H1 (cell line): ENCODE measurements at regions not wholly inside any gene's neighbourhood (a gene's known extent, or its start where the extent isn't known, plus 50 kb on each side); places are given as distances from the start of the nearest gene placed in this dataset.

Experiments
- CTCF ChIA-PET: fragments of 300-600 bp; sonication (Branson Sonifier 250); formaldehyde crosslinking; loops from one replicate; lab custom pipeline; 2021; ENCODE audit not compliant: partially characterized antibody; lab: Charles Lee
- POLR2A ChIA-PET: fragments of 300-600 bp; sonication (Branson Sonifier 250); formaldehyde crosslinking; loops from one replicate; lab custom pipeline; 2021; ENCODE audit warnings: inconsistent platforms; ENCODE audit not compliant: partially characterized antibody; lab: Charles Lee
- DNase-seq, 2 experiments: peaks; one replicate each; pipeline versions ENCODE4 v3.0.0 to v3.0.0-alpha.2; 2010 to 2022; ENCODE audit warnings: low spot score in 2 of 2, low read depth in 1 of 2, mixed read lengths in 1 of 2
- FAIRE-seq: peaks from 2 replicates; lab custom pipeline; 2011; peaks lifted over from hg19 to GRCh38; lab: Jason Lieb, UNC
- H2AFZ ChIP-seq: 2 replicates; pipeline ENCODE4 v1.8.1; 2012; ENCODE audit warnings: low read length, inconsistent platforms
- H2AK5ac ChIP-seq: 2 replicates; pipeline ENCODE4 v1.6.1; 2013; ENCODE audit warnings: low read depth, low read length
- H2BK120ac ChIP-seq: replicated peaks from 2 replicates; pipeline ENCODE3; 2013; ENCODE audit warnings: low read depth, low read length, inconsistent platforms
- H2BK12ac ChIP-seq: 2 replicates; pipeline ENCODE4 v1.6.1; 2013; ENCODE audit warnings: low read depth, low read length
- H2BK15ac ChIP-seq: 2 replicates; pipeline ENCODE4 v1.6.1; 2013; ENCODE audit warnings: low read length
- H2BK20ac ChIP-seq: 2 replicates; pipeline ENCODE4 v1.6.1; 2013; ENCODE audit warnings: low read length
- H2BK5ac ChIP-seq: 2 replicates; pipeline ENCODE4 v1.6.1; 2013; ENCODE audit warnings: low read depth, low read length
- H3K14ac ChIP-seq: 2 replicates; pipeline ENCODE4 v1.6.1; 2013; ENCODE audit warnings: inconsistent platforms; ENCODE audit not compliant: insufficient read length
- H3K18ac ChIP-seq: 2 replicates; pipeline ENCODE4 v1.6.1; 2013; ENCODE audit warnings: low read length; ENCODE audit errors: extremely low read depth
- H3K23ac ChIP-seq: 2 replicates; pipeline ENCODE4 v1.6.1; 2013; ENCODE audit warnings: inconsistent platforms; ENCODE audit not compliant: insufficient read length
- H3K23me2 ChIP-seq: 2 replicates; pipeline ENCODE4 v1.6.1; 2013; ENCODE audit warnings: low read depth, low read length
- H3K27ac ChIP-seq: 2 replicates; pipeline ENCODE4 v1.6.1; 2011; ENCODE audit warnings: low read depth, low read length, inconsistent platforms
- H3K27me3 ChIP-seq, 4 experiments: replicated peaks in 1 of 4; 1 replicate in 1 of 4; 2 replicates in 3 of 4; pipeline versions ENCODE4 v1.6.1 to v1.8.1; 2011 to 2013; ENCODE audit warnings: low read length in 3 of 4, mild to moderate bottlenecking in 3 of 4, inconsistent platforms in 2 of 4, mixed read lengths in 2 of 4, moderate library complexity in 1 of 4; ENCODE audit not compliant: control insufficient read depth in 3 of 4, insufficient read depth in 3 of 4; ENCODE audit errors: extremely low read depth in 1 of 4
- H3K36me3 ChIP-seq, 4 experiments: 2 replicates each; pipeline versions ENCODE4 v1.6.1 to v1.8.1; 2011 to 2013; ENCODE audit warnings: mild to moderate bottlenecking in 4 of 4, low read length in 3 of 4, moderate library complexity in 2 of 4, control low read depth in 1 of 4, inconsistent platforms in 1 of 4; ENCODE audit not compliant: insufficient read depth in 4 of 4, control insufficient read depth in 2 of 4
- H3K4ac ChIP-seq: replicated peaks from 2 replicates; pipeline ENCODE3; 2013; ENCODE audit warnings: low read length, low read depth, mixed read lengths, inconsistent platforms; ENCODE audit not compliant: insufficient read length
- H3K4me1 ChIP-seq, 4 experiments: replicated peaks in 1 of 4; 1 replicate in 1 of 4; 2 replicates in 3 of 4; pipeline versions ENCODE4 v1.6.1 to v1.8.1; 2011 to 2013; ENCODE audit warnings: low read length in 3 of 4, inconsistent platforms in 2 of 4, mixed read lengths in 1 of 4; ENCODE audit not compliant: insufficient read depth in 4 of 4, control insufficient read depth in 3 of 4
- H3K4me2 ChIP-seq, 2 experiments: 2 replicates each; pipeline versions ENCODE4 v1.6.1 to v1.8.1; 2011 to 2013; ENCODE audit warnings: low read depth in 2 of 2, low read length in 2 of 2, control low read depth in 1 of 2, inconsistent platforms in 1 of 2, mild to moderate bottlenecking in 1 of 2; ENCODE audit not compliant: insufficient read depth in 1 of 2
- H3K4me3 ChIP-seq, 4 experiments: fragments of 200-600, 300-600 bp in 1 of 4; sonication (generic), shearing (Covaris generic), sonication (Bioruptor Twin) in 1 of 4; 2 replicates each; pipeline versions ENCODE4 v1.5.1 to v1.8.1; 2011 to 2016; ENCODE audit warnings: low read length in 4 of 4, low read depth in 3 of 4, control low read depth in 2 of 4, inconsistent platforms in 2 of 4, mild to moderate bottlenecking in 2 of 4, mixed read lengths in 1 of 4, moderate library complexity in 1 of 4; ENCODE audit not compliant: insufficient read depth in 2 of 4; ENCODE audit errors: extremely low read depth in 1 of 4
- H3K56ac ChIP-seq: replicated peaks from 2 replicates; pipeline ENCODE3; 2013; ENCODE audit warnings: low read depth, mild to moderate bottlenecking, mixed read lengths, low read length, inconsistent platforms; ENCODE audit not compliant: insufficient read length
- H3K79me1 ChIP-seq: 2 replicates; pipeline ENCODE4 v1.6.1; 2013; ENCODE audit warnings: low read depth, low read length, control low read depth
- H3K79me2 ChIP-seq, 2 experiments: 2 replicates each; pipeline versions ENCODE4 v1.6.1 to v1.8.1; 2012 to 2013; ENCODE audit warnings: low read length in 2 of 2, mild to moderate bottlenecking in 2 of 2, inconsistent platforms in 1 of 2; ENCODE audit not compliant: insufficient read depth in 2 of 2, control insufficient read depth in 1 of 2
- H3K9ac ChIP-seq, 4 experiments: replicated peaks in 1 of 4; 1 replicate in 1 of 4; 2 replicates in 3 of 4; pipeline versions ENCODE4 v1.6.1 to v1.8.1; 2011 to 2013; ENCODE audit warnings: low read depth in 3 of 4, low read length in 3 of 4, control low read depth in 2 of 4, mild to moderate bottlenecking in 2 of 4, moderate library complexity in 2 of 4, inconsistent platforms in 1 of 4; ENCODE audit errors: extremely low read depth in 1 of 4
- H3K9me3 ChIP-seq, 2 experiments: 2 replicates each; pipeline versions ENCODE4 v1.6.1 to v1.8.1; 2012 to 2013; ENCODE audit warnings: mild to moderate bottlenecking in 2 of 2, moderate library complexity in 2 of 2, control low read depth in 1 of 2, inconsistent platforms in 1 of 2, low read depth in 1 of 2, low read length in 1 of 2, mixed read lengths in 1 of 2; ENCODE audit not compliant: insufficient read depth in 2 of 2
- H4K20me1 ChIP-seq, 2 experiments: replicated peaks in 1 of 2; 2 replicates each; pipeline versions ENCODE3 to v1.8.1; 2011 to 2013; ENCODE audit warnings: inconsistent platforms in 2 of 2, low read length in 2 of 2, mild to moderate bottlenecking in 1 of 2; ENCODE audit not compliant: insufficient read depth in 2 of 2, control insufficient read depth in 1 of 2
- H4K5ac ChIP-seq: 2 replicates; pipeline ENCODE4 v1.6.1; 2013; ENCODE audit warnings: low read length, low read depth, mixed read lengths, inconsistent platforms; ENCODE audit not compliant: insufficient read length
- H4K8ac ChIP-seq: 2 replicates; pipeline ENCODE4 v1.8.0; 2013; ENCODE audit warnings: mild to moderate bottlenecking, moderate library complexity, low read length, inconsistent platforms; ENCODE audit not compliant: insufficient read depth; ENCODE audit errors: extremely low read depth
- H4K91ac ChIP-seq: replicated peaks from 2 replicates; pipeline ENCODE3; 2013; ENCODE audit warnings: low read length, mixed read lengths, inconsistent platforms; ENCODE audit not compliant: insufficient read length
- CEBPB ChIP-seq: IDR thresholded peaks from 2 replicates; pipeline ENCODE4 v1.6.1; 2012; ENCODE audit warnings: low read depth, low read length
- KDM4A ChIP-seq: IDR thresholded peaks from one replicate; pipeline ENCODE4 v1.7.1; 2012; ENCODE audit warnings: low read depth, mild to moderate bottlenecking, moderate library complexity, low read length, inconsistent platforms; ENCODE audit not compliant: severe bottlenecking
- POU5F1 ChIP-seq: IDR thresholded peaks from 2 replicates; pipeline ENCODE4 v1.6.1; 2011; ENCODE audit warnings: low read depth, mild to moderate bottlenecking, low read length, moderate library complexity
- SIRT6 ChIP-seq: IDR thresholded peaks from one replicate; pipeline ENCODE4 v1.7.1; 2012; ENCODE audit warnings: low read length, inconsistent platforms
- SIX5 ChIP-seq: IDR thresholded peaks from 2 replicates; pipeline ENCODE4 v1.6.1; 2011; ENCODE audit warnings: mild to moderate bottlenecking, low read depth, low read length
- TAF7 ChIP-seq: optimal IDR thresholded peaks from 2 replicates; pipeline ENCODE3; 2011; ENCODE audit warnings: low read depth, mild to moderate bottlenecking, inconsistent platforms, low read length, moderate library complexity, borderline replicate concordance
- TEAD4 ChIP-seq: IDR thresholded peaks from 2 replicates; pipeline ENCODE4 v1.6.1; 2012; ENCODE audit warnings: low read depth, low read length, inconsistent platforms, mixed read lengths
- WGBS, 2 experiments: shearing (Covaris generic) in 1 of 2; methylation state at CpG; one replicate each; pipeline versions ENCODE4 v1.1.6 to v1.1.7; 2013 to 2015; ENCODE audit warnings: low lambda C conversion rate in 2 of 2, mixed read lengths in 2 of 2, inconsistent platforms in 1 of 2, low coverage in 1 of 2, missing lambda C conversion rate in 1 of 2; ENCODE audit not compliant: insufficient replicate concordance in 2 of 2, insufficient coverage in 1 of 2, insufficient read length in 1 of 2; ENCODE audit errors: extremely low coverage in 1 of 2, missing lambda C conversion rate in 1 of 2; 5-methylcytosine and 5-hydroxymethylcytosine counted together

DNA sequence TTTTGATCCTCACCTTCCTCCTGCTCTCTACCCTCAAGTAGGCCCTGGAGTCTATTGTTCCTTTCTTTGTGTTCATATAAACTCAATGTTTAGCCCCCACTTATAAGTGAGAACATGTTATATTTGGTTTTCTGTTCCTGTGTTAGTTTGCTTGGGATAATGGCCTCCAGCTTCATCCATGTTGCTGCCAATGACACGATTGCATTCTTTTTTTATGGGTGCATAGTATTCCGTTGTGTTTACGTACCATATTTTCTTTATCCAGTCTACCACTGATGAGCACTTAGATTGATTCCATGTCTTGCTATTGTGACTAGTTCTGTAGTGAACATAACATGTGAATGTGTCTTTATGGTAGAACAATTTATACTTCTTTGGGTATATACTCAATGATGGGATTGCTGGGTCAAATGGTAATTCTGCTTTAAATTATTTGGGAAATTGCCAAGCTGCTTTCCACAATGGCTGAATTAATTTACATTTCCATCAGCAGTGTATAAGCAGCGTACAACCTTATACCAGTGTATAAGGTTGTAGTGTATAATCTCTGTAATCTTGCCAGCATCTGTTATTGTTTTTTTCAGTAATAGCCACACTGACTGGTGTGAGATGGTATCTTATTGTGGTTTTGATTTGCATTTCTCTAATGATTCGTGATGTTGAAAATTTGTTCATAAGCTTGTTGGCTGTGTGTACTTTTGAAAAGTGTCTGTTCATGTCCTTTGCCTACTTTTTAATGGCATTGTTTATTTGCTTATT is 288.9 kb downstream of the KCNRG start:
- POLR2A ChIA-PET: no interaction called here
- Histone ChIP-seq H2AFZ (no peak overlapping the region), H2AK5ac (no peak overlapping the region), H2BK120ac (no peak overlapping the region), H3K4me3 (no peak overlapping the region), H3K9me3 (no peaks in the 10 kb centered on the region), H3K27me3 (no peaks in the 10 kb centered on the region), H3K27ac (no peak overlapping the region), H2BK5ac (no peak overlapping the region), H3K56ac (no peak overlapping the region), H3K23ac (no peak overlapping the region), H3K14ac (no peak overlapping the region), H3K9ac (no peak overlapping the region), H3K79me2 (no peaks in the 10 kb centered on the region), H3K23me2 (no peaks in the 10 kb centered on the region), H2BK15ac (no peak overlapping the region), H3K4ac (no peak overlapping the region), H2BK20ac (no peak overlapping the region), H3K18ac (no peak overlapping the region), H3K4me1 (no peaks in the 10 kb centered on the region), H4K8ac (no peak overlapping the region), H3K36me3 (no peaks in the 10 kb centered on the region), H3K79me1 (no peaks in the 10 kb centered on the region), H4K5ac (no peak overlapping the region), H4K91ac (no peak overlapping the region), H4K20me1 (no peaks in the 10 kb centered on the region), H3K4me2 (no peak overlapping the region), H2BK12ac (no peak overlapping the region)
- 79% methylated on average over 5 of the region's 5 CpGs; no CpG with 5 or more reads in 1 of the 2 experiments for WGBS, 2 experiments
- CTCF ChIA-PET: no interaction called here
- FAIRE-seq (no peak), DNase-seq (no peak)
- TF ChIP-seq TAF7: no peak
- TF ChIP-seq POU5F1: no peak
- TF ChIP-seq SIX5: no peak
- TF ChIP-seq KDM4A: no peak
- TF ChIP-seq TEAD4: no peak
- no peak for TF ChIP-seq CEBPB
- TF ChIP-seq SIRT6: no peak
